Parathyroid adenoma (tissue), 2 donors: ENCODE measurements at regions not wholly inside any gene's neighbourhood (a gene's known extent, or its start where the extent isn't known, plus 50 kb on each side); places are given as distances from the start of the nearest gene placed in this dataset.

Source experiments
- H2AFZ ChIP-seq: fragments of 300-600 bp; sonication (generic); one replicate; pipeline ENCODE4 v1.7.0; 2017; ENCODE audit warnings: antibody characterized with exemption, mild to moderate bottlenecking
- H3K27ac ChIP-seq: fragments of 300-600 bp; sonication (generic); one replicate; pipeline ENCODE4 v1.7.0; 2017
- H3K27me3 ChIP-seq: fragments of 300-600 bp; sonication (generic); one replicate; pipeline ENCODE4 v1.7.0; 2017; ENCODE audit warnings: low read length; ENCODE audit not compliant: control insufficient read depth, insufficient read depth
- H3K36me3 ChIP-seq: fragments of 300-600 bp; sonication (generic); one replicate; pipeline ENCODE4 v1.7.0; 2017; ENCODE audit warnings: low read length; ENCODE audit not compliant: control insufficient read depth, insufficient read depth
- H3K4me1 ChIP-seq: fragments of 300-600 bp; sonication (generic); one replicate; pipeline ENCODE4 v1.7.0; 2017; ENCODE audit warnings: control low read depth
- H3K4me2 ChIP-seq: fragments of 300-600 bp; sonication (generic); one replicate; pipeline ENCODE4 v1.7.0; 2017; ENCODE audit warnings: low read length
- H3K4me3 ChIP-seq: fragments of 300-600 bp; sonication (generic); one replicate; pipeline ENCODE4 v1.7.0; 2017; ENCODE audit warnings: low read depth, low read length
- H3K79me2 ChIP-seq: fragments of 300-600 bp; sonication (generic); one replicate; pipeline ENCODE4 v1.7.0; 2017; ENCODE audit warnings: control low read depth
- H3K9ac ChIP-seq: fragments of 300-600 bp; sonication (generic); one replicate; pipeline ENCODE4 v1.7.0; 2017; ENCODE audit warnings: mild to moderate bottlenecking
- H3K9me3 ChIP-seq: fragments of 300-600 bp; sonication (generic); one replicate; pipeline ENCODE4 v1.7.0; 2017; ENCODE audit warnings: low read length; ENCODE audit not compliant: control insufficient read depth
- CTCF ChIP-seq: fragments of 300-600 bp; sonication (generic); IDR thresholded peaks from one replicate; pipeline ENCODE4 v1.7.0; 2017; ENCODE audit warnings: antibody characterized with exemption, mild to moderate bottlenecking
- donor health status: primary hyperparathyroidism.

- no peaks in the 10 kb centered on the region for H3K79me2 ChIP-seq
- H3K9ac ChIP-seq, result no peak overlapping the region
- H2AFZ ChIP-seq, result no peak overlapping the region
- no peaks in the 10 kb centered on the region for H3K4me1 ChIP-seq
- no peak overlapping the region for H3K27ac ChIP-seq
- H3K4me3 ChIP-seq, result no peak overlapping the region
- TF ChIP-seq CTCF, result no peak
- H3K27me3 ChIP-seq, result no peaks in the 10 kb centered on the region
- no peaks in the 10 kb centered on the region for H3K9me3 ChIP-seq
- H3K36me3 ChIP-seq, result no peaks in the 10 kb centered on the region
- no peak overlapping the region for H3K4me2 ChIP-seq
These were observed 273.0 kb upstream of the CTNND2 start for GRCh38 chr5:12177225-12177624.

GRCh38 chr5:12175914-12176585 lies 271.8 kb upstream of the CTNND2 start:
- Histone ChIP-seq H3K4me1 (no peaks in the 10 kb centered on the region), H3K27ac (no peak overlapping the region), H3K4me2 (no peak overlapping the region), H3K36me3 (no peaks in the 10 kb centered on the region), H3K79me2 (no peaks in the 10 kb centered on the region), H3K9me3 (no peaks in the 10 kb centered on the region), H3K4me3 (no peak overlapping the region), H3K27me3 (no peaks in the 10 kb centered on the region), H3K9ac (no peak overlapping the region), H2AFZ (no peak overlapping the region)
- TF ChIP-seq CTCF, result no peak

- Histone ChIP-seq H3K9ac (no peak overlapping the region), H3K36me3 (no peaks in the 10 kb centered on the region), H3K4me2 (no peak overlapping the region), H2AFZ (no peak overlapping the region), H3K9me3 (no peaks in the 10 kb centered on the region), H3K4me1 (no peaks in the 10 kb centered on the region), H3K27ac (no peak overlapping the region), H3K79me2 (no peaks in the 10 kb centered on the region), H3K27me3 (no peaks in the 10 kb centered on the region), H3K4me3 (no peak overlapping the region)
- TF ChIP-seq CTCF, result no peak
These were observed 270.5 kb upstream of the CTNND2 start for GRCh38 chr5:12174734-12175133.

- Histone ChIP-seq H3K79me2 (no peaks in the 10 kb centered on the region), H3K4me3 (no peak overlapping the region), H3K9me3 (no peaks in the 10 kb centered on the region), H2AFZ (no peak overlapping the region), H3K9ac (no peak overlapping the region), H3K27ac (no peak overlapping the region), H3K4me2 (no peak overlapping the region), H3K27me3 (no peaks in the 10 kb centered on the region), H3K4me1 (no peaks in the 10 kb centered on the region), H3K36me3 (no peaks in the 10 kb centered on the region)
- no peak for TF ChIP-seq CTCF
These were observed 265.3 kb upstream of the CTNND2 start for GRCh38 chr5:12169536-12169935.

GRCh38 chr5:12162863-12163262 lies 258.6 kb upstream of the CTNND2 start:
- H3K27ac ChIP-seq, result no peak overlapping the region
- TF ChIP-seq CTCF, result no peak
- H3K9ac ChIP-seq, result no peak overlapping the region
- H3K27me3 ChIP-seq, result no peaks in the 10 kb centered on the region
- H2AFZ ChIP-seq, result no peak overlapping the region
- no peaks in the 10 kb centered on the region for H3K4me1 ChIP-seq
- H3K79me2 ChIP-seq, result no peaks in the 10 kb centered on the region
- H3K36me3 ChIP-seq, result no peaks in the 10 kb centered on the region
- H3K4me3 ChIP-seq, result no peak overlapping the region
- H3K4me2 ChIP-seq, result no peak overlapping the region
- no peaks in the 10 kb centered on the region for H3K9me3 ChIP-seq
